ENCODE measurements at regions not wholly inside any gene's neighbourhood (a gene's known extent, or its start where the extent isn't known, plus 50 kb on each side); places are given as distances from the start of the nearest gene placed in this dataset.

DNA sequence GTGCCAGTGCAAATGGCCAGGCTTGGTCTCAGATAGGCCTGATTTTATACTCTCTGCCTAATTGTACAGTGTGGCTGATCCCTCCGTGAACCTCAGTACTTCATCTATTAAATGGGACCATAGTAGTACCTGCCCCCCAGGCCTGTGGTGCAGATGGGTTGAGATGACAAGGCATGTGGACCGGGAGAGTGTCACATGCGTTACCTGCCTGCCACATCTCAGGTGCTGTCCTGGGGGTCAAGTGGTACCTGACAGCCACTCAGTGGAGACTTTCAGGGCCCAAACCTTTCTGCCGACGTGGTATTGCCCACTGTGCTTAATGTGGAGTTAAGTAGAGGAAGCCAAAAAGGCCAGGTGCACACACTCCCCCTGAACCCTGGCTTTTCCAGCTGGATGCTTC, 197.3 kb downstream of the FOXD2 start:
- no peaks in the 10 kb centered on the region; the same call in none of the 2 replicates for H3K27me3 ChIP-seq (ENCODE audit: control insufficient read depth, insufficient read depth, low read length)
- no peak overlapping the region for H3K4me3 ChIP-seq (ENCODE audit: low read depth, low read length)
- no peak overlapping the region for H3K27ac ChIP-seq (ENCODE audit: low read depth, low read length)
- H3K36me3 ChIP-seq (ENCODE audit: control insufficient read depth, insufficient read depth, low read length), result no peaks in the 10 kb centered on the region
- no peak overlapping the region for H3K9ac ChIP-seq (ENCODE audit: low read depth, low read length)
- H3K9me3 ChIP-seq (ENCODE audit: control insufficient read depth, insufficient read depth, low read length), result no peaks in the 10 kb centered on the region
- H3K4me1 ChIP-seq (ENCODE audit: control insufficient read depth, insufficient read depth, low read length), result no peaks in the 10 kb centered on the region

DNA sequence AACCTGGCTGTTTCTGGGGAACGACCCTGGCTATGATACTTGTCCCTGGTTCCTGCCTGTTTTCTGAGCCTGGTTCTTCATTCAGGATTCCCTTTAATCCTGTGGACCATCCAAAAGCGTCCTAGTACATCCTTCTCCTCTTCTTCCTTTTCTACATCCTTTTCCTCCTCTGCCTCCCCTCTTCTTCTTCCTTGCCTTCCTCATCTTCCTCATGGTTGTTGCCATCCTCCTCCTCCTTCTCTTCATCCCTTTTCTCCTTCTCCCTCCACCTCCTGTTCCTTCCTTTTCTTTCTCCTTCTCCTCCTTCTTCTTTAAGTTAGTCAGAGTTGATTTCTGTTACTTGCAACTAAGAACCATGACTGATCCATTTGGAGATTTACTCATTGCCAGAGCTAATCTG, 197.8 kb downstream of the FOXD2 start:
- H3K27ac ChIP-seq (ENCODE audit: low read depth, low read length), result no peak overlapping the region
- no peak overlapping the region for H3K9ac ChIP-seq (ENCODE audit: low read depth, low read length)
- no peaks in the 10 kb centered on the region for H3K36me3 ChIP-seq (ENCODE audit: control insufficient read depth, insufficient read depth, low read length)
- H3K4me3 ChIP-seq (ENCODE audit: low read depth, low read length), result no peak overlapping the region
- H3K27me3 ChIP-seq (ENCODE audit: control insufficient read depth, insufficient read depth, low read length), result no peaks in the 10 kb centered on the region; the same call in none of the 2 replicates
- no peaks in the 10 kb centered on the region for H3K9me3 ChIP-seq (ENCODE audit: control insufficient read depth, insufficient read depth, low read length)
- H3K4me1 ChIP-seq (ENCODE audit: control insufficient read depth, insufficient read depth, low read length), result no peaks in the 10 kb centered on the region

DNA sequence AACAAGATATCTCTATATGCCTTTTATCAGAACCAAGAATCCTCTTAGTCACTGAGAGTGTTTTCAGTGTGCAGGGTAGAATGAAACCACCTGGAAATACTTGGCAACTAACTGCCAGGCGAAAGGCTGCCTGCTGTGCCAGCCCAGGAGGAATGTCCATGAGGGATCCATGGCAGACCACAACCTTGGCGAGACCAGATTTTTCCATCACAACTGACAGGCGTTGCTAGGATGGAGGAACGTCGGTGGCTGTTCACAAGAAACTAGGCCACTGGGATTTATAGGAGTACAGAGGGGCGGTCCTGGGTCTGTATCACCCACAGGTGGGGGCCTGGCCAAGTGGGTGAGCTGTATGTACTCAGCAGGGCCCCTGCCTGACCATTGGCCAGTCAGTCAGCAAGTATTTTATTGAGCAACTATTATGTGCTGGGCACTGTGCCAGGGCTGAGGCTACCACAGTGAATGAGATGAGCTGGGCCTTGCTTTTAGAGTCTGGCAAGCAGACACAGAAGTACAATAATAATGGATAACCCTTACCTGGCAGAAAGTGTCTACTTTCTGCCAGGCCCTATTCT, 199.4 kb downstream of the FOXD2 start:
- Histone ChIP-seq H3K9me3 (ENCODE audit: control insufficient read depth, insufficient read depth, low read length) (no peaks in the 10 kb centered on the region), H3K36me3 (ENCODE audit: control insufficient read depth, insufficient read depth, low read length) (no peaks in the 10 kb centered on the region), H3K27ac (ENCODE audit: low read depth, low read length) (no peak overlapping the region), H3K4me1 (ENCODE audit: control insufficient read depth, insufficient read depth, low read length) (no peaks in the 10 kb centered on the region), H3K9ac (ENCODE audit: low read depth, low read length) (no peak overlapping the region), H3K4me3 (ENCODE audit: low read depth, low read length) (no peak overlapping the region), H3K27me3 (ENCODE audit: control insufficient read depth, insufficient read depth, low read length) (no peaks in the 10 kb centered on the region; the same call in none of the 2 replicates)

DNA sequence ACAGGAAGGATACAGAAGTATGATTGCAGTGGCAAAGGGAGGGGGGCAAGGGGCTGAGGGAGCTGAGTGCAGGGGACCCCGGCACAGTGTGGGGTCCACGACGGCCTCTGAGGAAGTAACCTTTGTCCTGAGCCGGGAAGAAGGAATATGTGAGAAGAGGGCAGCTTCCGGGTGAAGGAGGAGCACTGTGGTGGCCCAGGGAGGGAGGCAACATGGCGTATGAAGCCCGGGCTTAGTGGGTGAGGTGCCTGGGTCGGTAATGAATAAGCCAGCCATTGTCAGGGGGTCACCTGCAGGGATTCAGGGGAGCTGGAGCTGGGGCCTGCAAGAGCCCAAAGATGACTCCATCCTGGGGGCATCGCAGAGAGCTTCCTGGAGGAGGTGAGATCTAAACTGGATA, 200.4 kb downstream of the FOXD2 start:
- H3K4me3 ChIP-seq (ENCODE audit: low read depth, low read length), result no peak overlapping the region
- no peak overlapping the region for H3K27ac ChIP-seq (ENCODE audit: low read depth, low read length)
- no peaks in the 10 kb centered on the region for H3K9me3 ChIP-seq (ENCODE audit: control insufficient read depth, insufficient read depth, low read length)
- no peaks in the 10 kb centered on the region for H3K36me3 ChIP-seq (ENCODE audit: control insufficient read depth, insufficient read depth, low read length)
- no peaks in the 10 kb centered on the region; the same call in none of the 2 replicates for H3K27me3 ChIP-seq (ENCODE audit: control insufficient read depth, insufficient read depth, low read length)
- no peaks in the 10 kb centered on the region for H3K4me1 ChIP-seq (ENCODE audit: control insufficient read depth, insufficient read depth, low read length)
- no peak overlapping the region for H3K9ac ChIP-seq (ENCODE audit: low read depth, low read length)

DNA sequence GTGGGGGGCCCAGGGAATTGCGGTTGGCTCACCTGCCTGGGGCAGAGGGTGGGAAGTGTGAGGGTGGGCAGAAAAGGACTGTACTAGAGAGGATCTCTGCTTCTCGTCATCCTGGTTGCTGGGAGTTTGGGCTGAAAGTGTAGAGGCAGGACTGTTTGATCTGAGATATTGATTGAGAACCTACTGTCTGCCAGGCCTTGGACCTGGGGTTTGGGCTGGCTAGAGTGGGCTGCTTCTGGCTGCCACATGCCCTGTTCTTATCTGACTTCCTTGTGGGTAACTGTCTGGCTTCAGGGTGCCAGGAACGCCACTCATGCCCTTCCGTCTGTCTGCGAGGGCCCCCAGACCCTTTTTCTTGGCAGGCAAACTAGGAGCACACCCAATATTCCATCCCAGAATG, 200.9 kb downstream of the FOXD2 start:
- Histone ChIP-seq H3K36me3 (ENCODE audit: control insufficient read depth, insufficient read depth, low read length) (no peaks in the 10 kb centered on the region), H3K4me1 (ENCODE audit: control insufficient read depth, insufficient read depth, low read length) (no peaks in the 10 kb centered on the region), H3K9ac (ENCODE audit: low read depth, low read length) (no peak overlapping the region), H3K27me3 (ENCODE audit: control insufficient read depth, insufficient read depth, low read length) (no peaks in the 10 kb centered on the region; the same call in 1 of the 2 replicates), H3K4me3 (ENCODE audit: low read depth, low read length) (no peak overlapping the region), H3K9me3 (ENCODE audit: control insufficient read depth, insufficient read depth, low read length) (no peaks in the 10 kb centered on the region), H3K27ac (ENCODE audit: low read depth, low read length) (no peak overlapping the region)

DNA sequence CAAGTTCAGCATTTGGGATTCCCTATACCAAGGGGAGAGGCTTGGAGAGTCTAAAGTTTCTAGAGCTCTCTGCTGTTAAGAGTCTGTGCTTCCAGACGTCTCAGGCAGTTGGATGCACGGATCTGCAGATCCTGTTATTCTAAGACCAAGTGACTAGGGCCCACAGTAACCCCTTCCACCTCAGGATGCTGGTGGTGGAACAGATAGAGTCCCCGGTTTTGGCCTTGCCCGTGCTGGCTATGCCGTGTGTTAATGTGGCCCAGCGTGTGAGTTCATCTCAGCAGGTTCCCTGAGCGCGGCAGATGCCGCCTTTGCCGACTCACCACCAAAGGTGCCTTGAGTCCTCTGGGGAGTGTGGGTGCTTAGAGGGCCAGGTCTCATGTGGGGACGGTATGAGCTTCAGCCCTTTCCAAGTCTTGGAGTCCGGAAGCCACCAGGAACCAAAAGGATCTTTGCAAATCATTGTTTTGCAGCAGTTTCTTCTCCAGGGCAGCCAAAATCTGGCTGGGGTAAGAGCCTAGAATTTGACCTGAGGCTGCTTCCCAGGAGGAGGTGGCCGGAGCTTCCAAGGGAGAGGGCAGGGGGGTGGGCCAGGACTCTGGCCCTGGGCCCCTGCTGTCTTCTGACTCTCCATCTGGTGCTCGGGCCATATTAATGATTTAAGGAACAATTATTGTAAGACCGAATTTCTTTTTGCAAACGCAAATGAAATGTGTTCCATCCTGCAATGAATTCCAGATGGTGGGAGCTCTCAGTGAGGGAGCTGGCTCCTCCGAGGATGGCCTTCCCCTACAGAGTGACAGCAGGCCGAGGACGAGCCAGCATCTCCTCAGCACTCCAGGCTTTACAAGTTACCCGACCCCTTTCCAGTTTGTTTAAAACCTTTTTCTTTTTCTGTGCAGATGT, 205.7 kb downstream of the FOXD2 start:
- Histone ChIP-seq H3K4me1 (ENCODE audit: control insufficient read depth, insufficient read depth, low read length) (no peaks in the 10 kb centered on the region), H3K9me3 (ENCODE audit: control insufficient read depth, insufficient read depth, low read length) (no peaks in the 10 kb centered on the region), H3K36me3 (ENCODE audit: control insufficient read depth, insufficient read depth, low read length) (no peaks in the 10 kb centered on the region), H3K9ac (ENCODE audit: low read depth, low read length) (no peak overlapping the region), H3K27me3 (ENCODE audit: control insufficient read depth, insufficient read depth, low read length) (no peaks in the 10 kb centered on the region; the same call in 1 of the 2 replicates), H3K27ac (ENCODE audit: low read depth, low read length) (no peak overlapping the region), H3K4me3 (ENCODE audit: low read depth, low read length) (no peak overlapping the region)

DNA sequence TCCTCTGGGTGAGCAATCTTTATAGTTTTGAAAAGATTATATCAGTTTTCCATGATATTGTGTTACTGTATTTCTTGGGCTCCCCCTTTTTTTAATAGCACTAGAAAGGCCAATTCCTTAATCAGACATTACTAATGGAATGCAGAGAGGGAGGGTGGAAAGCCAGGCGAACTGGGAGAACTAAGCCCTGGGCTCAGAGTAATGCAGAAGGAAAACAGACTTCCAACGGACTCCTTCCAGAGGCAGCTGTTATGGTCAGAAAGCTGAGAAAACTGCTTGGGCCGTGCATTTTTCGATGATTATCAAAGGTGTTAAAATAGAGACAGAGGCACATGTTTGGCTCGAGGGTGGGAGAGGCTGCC, 206.3 kb downstream of the FOXD2 start:
- H3K27me3 ChIP-seq (ENCODE audit: control insufficient read depth, insufficient read depth, low read length), result no peaks in the 10 kb centered on the region; the same call in 1 of the 2 replicates
- no peaks in the 10 kb centered on the region for H3K9me3 ChIP-seq (ENCODE audit: control insufficient read depth, insufficient read depth, low read length)
- H3K9ac ChIP-seq (ENCODE audit: low read depth, low read length), result no peak overlapping the region
- H3K4me3 ChIP-seq (ENCODE audit: low read depth, low read length), result no peak overlapping the region
- H3K4me1 ChIP-seq (ENCODE audit: control insufficient read depth, insufficient read depth, low read length), result no peaks in the 10 kb centered on the region
- H3K27ac ChIP-seq (ENCODE audit: low read depth, low read length), result no peak overlapping the region
- no peaks in the 10 kb centered on the region for H3K36me3 ChIP-seq (ENCODE audit: control insufficient read depth, insufficient read depth, low read length)

DNA sequence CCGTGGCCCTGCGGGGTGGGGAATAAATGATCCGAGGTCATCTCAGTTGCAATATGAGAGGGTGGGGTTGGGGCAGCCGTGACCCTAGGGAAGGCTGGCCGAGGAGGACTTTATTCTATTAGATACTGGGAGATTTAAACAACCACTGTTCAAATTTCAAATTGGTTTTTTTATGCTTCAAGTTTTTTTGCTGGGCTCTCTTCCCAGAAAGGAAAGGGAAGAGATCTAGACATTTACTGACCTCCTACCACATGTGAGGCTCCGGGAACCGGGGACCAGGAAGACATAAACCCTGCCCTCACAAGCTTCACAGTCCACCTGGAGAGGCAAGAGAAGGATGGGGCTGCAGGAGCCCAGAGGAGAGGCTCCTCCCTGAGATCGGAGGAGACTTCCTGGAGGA, 207.3 kb downstream of the FOXD2 start:
- Histone ChIP-seq H3K9me3 (ENCODE audit: control insufficient read depth, insufficient read depth, low read length) (no peaks in the 10 kb centered on the region), H3K4me1 (ENCODE audit: control insufficient read depth, insufficient read depth, low read length) (no peaks in the 10 kb centered on the region), H3K27ac (ENCODE audit: low read depth, low read length) (no peak overlapping the region), H3K36me3 (ENCODE audit: control insufficient read depth, insufficient read depth, low read length) (no peaks in the 10 kb centered on the region), H3K9ac (ENCODE audit: low read depth, low read length) (no peak overlapping the region), H3K27me3 (ENCODE audit: control insufficient read depth, insufficient read depth, low read length) (no peaks in the 10 kb centered on the region; the same call in 1 of the 2 replicates), H3K4me3 (ENCODE audit: low read depth, low read length) (no peak overlapping the region)

DNA sequence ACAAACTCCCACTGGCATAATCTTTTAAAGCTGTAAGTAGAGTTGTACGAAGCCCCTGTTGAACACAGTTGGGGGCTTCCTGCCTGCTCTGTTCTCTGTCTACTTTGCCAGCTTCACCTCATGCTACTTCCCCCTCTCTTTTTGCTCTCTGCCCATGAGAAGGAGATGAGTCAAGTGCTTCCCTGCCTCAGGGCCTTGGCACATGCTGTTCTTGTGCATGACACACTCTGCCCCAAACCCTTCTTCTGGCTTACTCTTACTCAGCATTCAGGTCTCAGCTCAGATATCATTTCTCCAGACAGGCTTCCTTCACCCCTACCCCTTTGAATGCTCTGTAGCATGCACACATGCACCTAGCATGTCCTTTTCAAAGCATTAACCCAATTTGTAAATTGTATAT, 208.8 kb downstream of the FOXD2 start:
- Histone ChIP-seq H3K27me3 (ENCODE audit: control insufficient read depth, insufficient read depth, low read length) (no peaks in the 10 kb centered on the region; the same call in 1 of the 2 replicates), H3K27ac (ENCODE audit: low read depth, low read length) (no peak overlapping the region), H3K36me3 (ENCODE audit: control insufficient read depth, insufficient read depth, low read length) (no peaks in the 10 kb centered on the region), H3K4me1 (ENCODE audit: control insufficient read depth, insufficient read depth, low read length) (no peaks in the 10 kb centered on the region), H3K9ac (ENCODE audit: low read depth, low read length) (no peak overlapping the region), H3K4me3 (ENCODE audit: low read depth, low read length) (no peak overlapping the region), H3K9me3 (ENCODE audit: control insufficient read depth, insufficient read depth, low read length) (no peaks in the 10 kb centered on the region)

DNA sequence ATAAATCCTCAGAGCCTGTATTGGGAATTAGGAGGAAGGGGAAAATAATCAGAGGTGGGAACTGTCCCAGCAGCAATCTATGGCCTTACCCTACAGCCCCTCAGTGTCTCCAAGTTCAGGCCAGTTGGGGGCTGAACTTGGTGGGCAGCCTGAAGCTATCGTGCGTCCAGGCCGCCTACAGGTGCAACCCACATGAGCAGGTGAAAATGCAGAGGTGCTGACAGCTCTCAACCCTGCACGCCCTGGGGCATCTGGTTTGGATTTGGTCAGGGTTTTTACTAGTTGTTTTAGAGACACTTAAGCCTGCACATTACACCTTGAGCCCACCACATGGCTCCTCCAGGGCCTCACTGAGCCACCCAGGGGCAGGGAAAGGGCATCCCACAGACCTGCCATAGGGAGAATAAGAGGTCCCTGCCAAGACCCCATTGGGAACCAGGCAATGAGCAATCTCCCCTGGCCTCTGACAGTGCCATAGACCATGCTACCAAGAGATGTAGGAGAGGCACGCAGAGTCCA, 209.5 kb downstream of the FOXD2 start:
- Histone ChIP-seq H3K9me3 (ENCODE audit: control insufficient read depth, insufficient read depth, low read length) (no peaks in the 10 kb centered on the region), H3K9ac (ENCODE audit: low read depth, low read length) (no peak overlapping the region), H3K4me3 (ENCODE audit: low read depth, low read length) (no peak overlapping the region), H3K27me3 (ENCODE audit: control insufficient read depth, insufficient read depth, low read length) (no peaks in the 10 kb centered on the region), H3K27ac (ENCODE audit: low read depth, low read length) (no peak overlapping the region), H3K4me1 (ENCODE audit: control insufficient read depth, insufficient read depth, low read length) (no peaks in the 10 kb centered on the region), H3K36me3 (ENCODE audit: control insufficient read depth, insufficient read depth, low read length) (no peaks in the 10 kb centered on the region)

DNA sequence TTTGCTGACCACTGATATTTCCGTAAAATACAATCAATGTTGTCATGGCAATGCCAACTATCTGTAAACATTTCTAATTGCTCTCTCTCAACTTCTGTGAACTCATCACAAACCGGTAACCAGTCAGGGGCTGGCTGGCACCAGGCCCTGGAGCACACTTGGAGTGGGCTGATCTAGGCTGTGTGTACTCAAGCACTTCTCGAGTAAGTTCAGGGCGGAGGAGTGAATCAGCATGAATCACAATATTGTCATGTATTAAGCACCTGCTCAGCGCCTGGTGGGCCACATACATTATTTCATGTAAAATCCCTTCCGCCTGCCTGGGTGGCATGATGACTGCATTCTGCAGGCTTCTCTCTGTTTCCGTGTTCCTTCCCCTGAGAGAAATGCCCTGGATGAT, 212.4 kb downstream of the FOXD2 start:
- Histone ChIP-seq H3K27me3 (ENCODE audit: control insufficient read depth, insufficient read depth, low read length) (no peaks in the 10 kb centered on the region), H3K9ac (ENCODE audit: low read depth, low read length) (no peak overlapping the region), H3K4me3 (ENCODE audit: low read depth, low read length) (no peak overlapping the region), H3K27ac (ENCODE audit: low read depth, low read length) (no peak overlapping the region), H3K9me3 (ENCODE audit: control insufficient read depth, insufficient read depth, low read length) (no peaks in the 10 kb centered on the region), H3K4me1 (ENCODE audit: control insufficient read depth, insufficient read depth, low read length) (no peaks in the 10 kb centered on the region), H3K36me3 (ENCODE audit: control insufficient read depth, insufficient read depth, low read length) (no peaks in the 10 kb centered on the region)

All from HUES48 (cell line).